HG03060 (cell line): ENCODE measurements at regions not wholly inside any gene's neighbourhood (a gene's known extent, or its start where the extent isn't known, plus 50 kb on each side); places are given as distances from the start of the nearest gene placed in this dataset.

Source experiments
- ATAC-seq: cut with Tn5 transposase; IDR thresholded peaks from one replicate; pipeline ENCODE4 v1.9.1; 2021; ENCODE audit warnings: low read depth, moderate number of reproducible peaks; ENCODE audit not compliant: unreplicated experiment

DNA sequence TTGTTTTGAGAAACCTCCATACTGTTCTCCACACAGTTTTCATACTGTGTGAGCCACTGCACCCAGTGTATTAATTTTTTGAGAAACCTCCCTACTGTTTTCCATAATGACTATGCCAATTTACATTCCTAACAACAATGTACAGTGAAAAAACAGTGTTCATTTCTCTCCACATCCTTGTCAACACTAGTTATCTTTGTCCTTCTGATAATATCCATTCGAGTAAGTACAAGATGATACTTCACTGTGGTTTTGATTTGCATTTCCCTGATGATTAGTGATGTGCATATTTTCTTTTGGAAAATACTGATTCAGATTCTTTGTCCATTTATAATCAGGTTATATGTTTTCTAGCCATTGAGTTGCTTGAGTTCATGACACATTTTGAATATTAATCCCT is 462.0 kb downstream of the CDH11 start:
- no peak for ATAC-seq

DNA sequence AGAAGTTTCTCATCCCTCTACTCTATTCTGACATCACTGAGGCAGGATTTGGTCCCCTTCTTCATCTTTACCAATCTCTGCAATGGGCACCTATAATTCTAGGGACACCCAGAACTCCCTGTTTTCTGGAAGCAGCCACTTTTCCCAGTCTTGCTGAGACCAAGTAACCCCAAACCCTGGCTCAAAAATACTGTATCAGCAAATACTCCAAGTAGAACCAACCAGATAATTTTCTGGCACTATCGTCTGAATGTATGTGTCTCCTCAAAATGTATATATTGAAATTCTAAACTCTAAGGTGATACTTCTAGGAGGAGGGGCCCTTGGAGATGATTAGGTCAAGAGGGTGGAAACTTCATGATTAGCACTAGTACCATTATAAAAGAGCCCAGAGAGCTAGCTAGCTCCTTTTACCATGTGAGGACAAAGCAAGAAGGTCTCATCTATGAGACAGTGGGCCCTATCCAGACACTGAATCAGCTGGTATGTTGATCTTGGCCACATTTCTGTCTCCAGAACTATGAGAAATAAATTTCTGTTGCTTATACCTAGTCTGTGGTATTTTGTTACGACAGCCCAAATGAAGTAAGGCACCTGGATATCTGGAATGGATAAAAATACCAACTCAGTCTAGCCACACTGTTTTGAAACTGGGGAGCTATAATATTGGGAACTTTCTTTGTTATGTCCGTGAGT is 464.4 kb downstream of the CDH11 start:
- ATAC-seq = no peak

DNA sequence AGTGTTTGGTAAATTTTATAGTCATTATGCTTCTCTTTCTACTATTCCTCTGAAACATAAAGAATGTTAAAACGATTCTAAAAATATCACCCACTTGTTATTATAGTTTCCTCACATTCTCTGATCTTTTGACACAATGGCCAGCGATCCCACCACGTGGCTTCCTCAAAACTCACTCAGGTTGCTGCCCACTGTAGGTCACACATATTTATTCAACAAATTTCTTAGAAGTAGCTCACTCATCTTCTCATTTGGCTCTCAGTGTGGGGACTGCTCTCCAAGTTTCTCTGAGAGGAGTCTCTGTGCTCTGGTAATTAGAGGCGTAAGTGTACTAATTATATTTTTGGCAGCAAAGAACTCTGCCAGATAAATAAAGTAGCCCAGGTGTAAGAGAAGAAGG is 465.4 kb downstream of the CDH11 start:
- ATAC-seq = no peak

DNA sequence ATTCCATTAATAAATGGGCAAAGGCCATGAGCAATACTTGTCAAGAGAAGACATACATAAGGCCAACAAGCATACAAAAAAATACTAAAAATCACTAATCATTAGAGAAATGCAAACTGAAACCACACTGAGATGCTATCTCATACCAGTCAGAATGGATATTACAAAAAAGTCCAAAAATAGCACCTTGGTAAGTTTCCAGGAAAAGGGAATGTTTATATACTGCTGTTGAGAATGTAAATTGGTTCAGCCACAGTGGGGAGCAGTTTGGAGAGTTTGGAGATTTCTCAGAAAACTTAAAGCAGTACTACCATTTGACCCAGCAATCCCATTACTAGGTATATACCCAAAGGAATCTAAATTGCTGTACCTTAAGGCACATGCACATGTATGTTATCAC is 467.7 kb downstream of the CDH11 start:
- no peak for ATAC-seq

DNA sequence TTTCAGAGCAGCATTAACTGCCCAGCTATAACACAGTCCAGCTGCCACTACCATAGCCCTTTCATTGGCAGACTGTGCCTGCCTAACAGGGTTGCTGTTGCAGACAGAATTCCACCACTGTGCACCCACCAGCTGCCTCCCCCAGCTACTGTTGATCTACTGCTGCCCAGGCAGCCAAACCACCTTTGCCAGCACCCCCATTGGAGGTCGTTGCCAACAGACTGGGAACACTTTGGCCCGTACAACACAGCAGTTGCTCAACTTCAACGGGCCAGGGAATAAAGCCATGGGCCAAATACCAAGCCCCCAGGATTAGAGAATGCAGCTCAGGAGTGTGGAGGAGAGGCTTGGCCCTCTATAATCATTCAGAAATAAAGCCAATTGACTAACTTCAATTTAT is 473.6 kb downstream of the CDH11 start:
- ATAC-seq = no peak

DNA sequence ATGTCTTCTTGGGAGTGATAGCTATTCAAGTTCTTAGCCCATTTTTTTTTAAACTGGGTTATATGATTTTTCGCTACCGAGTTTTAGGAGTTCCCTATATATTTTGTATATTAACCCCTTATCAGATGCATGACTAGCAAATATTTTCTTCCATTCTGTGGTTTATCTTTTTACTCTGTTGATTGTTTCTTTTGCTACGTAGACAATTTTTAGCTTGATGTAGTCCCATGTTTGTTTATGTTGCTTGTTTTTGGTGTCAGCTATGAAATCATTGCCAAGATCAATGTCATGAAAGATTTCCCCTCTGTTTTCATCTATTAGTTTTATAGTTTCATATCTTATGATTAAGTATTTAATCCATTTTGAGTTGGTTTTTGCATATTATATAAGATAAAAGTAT is 480.5 kb downstream of the CDH11 start:
- no peak for ATAC-seq

DNA sequence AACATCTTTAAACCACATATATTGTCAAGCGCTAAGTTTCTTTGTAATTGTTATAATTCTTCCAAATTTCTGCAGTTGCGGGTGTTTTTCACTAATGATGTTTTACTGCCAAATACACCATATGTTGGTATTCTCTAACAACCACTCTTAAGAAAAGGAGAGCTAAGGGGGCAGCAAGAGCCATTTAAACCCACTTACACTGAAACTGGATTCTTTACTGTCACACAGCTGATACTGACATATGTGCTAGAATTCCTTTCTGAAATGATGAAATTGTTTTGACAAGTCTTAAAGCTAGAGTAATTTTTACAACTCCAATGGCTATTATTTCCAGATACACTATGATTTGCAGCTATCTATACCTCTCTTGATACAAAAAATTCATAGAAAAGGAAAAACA is 483.1 kb downstream of the CDH11 start:
- ATAC-seq = no peak

DNA sequence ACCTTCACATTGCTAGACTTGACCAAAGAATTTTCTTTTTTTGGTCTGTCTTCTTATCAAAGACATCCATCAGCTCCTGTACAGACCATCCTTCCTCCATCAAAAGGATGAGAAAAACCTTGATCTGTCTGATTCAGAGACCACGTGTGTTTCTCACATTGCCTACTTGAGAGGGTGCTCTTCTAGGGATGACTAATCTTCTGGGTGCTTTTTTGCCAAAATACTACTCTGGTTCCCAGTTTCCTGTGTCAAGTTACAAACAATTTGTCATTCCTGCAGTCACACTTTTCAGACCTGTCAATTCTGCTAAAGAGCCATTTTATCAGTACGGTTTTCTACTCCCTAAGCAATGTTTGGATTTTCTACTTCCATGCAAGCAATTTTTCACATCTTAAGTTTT is 492.2 kb downstream of the CDH11 start:
- no peak for ATAC-seq

DNA sequence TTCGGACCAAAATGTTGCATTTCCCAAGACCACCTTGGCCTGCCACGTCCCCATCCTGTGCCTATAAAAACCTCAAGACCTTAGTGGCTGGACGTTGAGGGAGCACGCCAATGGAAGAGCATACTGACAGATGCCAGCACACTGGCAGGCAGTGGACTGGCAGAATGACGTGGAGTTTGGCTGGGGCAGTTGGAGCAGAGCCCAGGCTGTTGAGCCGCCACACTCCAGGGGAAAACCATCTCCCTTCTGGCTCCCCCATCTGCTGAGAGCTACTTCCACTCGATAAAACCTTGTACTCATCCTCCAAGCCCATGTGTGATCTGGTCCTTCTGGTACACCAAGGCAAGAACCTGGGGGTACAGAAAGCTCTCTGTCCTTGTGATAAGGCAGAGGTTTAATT is 494.1 kb downstream of the CDH11 start:
- no peak for ATAC-seq

DNA sequence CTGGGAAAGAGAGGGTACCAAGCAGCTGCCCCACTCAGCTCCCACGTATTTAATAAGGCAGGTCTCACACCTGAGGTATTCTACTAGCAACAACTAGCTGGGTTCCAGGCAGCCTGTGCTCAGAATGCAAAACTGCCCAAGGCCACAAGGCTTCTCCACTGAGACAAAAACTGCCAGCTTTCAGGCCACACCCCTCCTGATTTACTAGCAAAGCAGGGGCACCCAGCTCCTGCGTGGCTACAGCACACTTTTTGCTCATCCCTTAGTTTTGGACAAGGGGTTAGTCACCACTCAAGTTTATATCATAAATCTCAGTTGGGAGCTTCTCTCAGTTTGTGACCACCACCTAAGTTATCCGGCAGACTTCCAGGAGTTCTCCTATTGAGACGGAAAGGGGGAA is 494.6 kb downstream of the CDH11 start:
- ATAC-seq = no peak

DNA sequence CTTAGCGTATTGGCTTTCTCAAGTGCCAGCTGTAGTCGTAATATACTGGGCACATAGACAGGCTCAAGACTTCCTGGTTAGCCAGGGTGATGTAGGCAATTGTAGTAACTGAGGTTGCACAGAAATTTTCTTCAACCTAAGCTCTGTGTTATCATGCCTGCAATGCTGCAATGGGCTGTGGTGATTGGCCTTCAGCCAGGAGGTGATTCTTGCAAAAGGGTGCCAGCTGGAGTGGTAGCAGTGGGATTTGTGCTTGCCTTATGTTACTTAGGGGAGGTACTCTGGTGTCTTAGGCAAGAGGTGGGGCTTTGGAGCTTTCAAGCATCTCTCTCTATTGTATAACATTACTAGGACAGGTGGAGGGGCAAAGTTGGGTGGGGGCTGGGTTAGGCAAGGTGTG is 495.1 kb downstream of the CDH11 start:
- no peak for ATAC-seq

DNA sequence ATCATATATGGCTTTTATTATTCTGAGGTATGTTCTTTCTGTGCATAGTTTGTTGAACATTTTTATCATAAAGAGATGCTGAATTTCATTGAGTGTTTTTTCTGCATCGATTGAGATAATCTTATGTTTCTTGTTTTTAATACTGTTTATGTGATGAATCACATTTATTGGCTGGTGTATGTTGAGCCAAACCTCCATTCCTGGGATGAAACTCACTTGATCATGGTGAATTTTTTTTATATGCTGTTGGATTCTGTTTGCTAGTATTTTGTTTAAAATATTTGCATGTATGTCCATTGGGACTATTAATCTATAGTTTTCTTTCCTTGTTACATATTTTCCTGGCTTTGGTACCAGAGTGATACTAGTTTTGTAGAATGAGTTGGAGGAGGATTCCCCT is 500.2 kb downstream of the CDH11 start:
- no peak for ATAC-seq

DNA sequence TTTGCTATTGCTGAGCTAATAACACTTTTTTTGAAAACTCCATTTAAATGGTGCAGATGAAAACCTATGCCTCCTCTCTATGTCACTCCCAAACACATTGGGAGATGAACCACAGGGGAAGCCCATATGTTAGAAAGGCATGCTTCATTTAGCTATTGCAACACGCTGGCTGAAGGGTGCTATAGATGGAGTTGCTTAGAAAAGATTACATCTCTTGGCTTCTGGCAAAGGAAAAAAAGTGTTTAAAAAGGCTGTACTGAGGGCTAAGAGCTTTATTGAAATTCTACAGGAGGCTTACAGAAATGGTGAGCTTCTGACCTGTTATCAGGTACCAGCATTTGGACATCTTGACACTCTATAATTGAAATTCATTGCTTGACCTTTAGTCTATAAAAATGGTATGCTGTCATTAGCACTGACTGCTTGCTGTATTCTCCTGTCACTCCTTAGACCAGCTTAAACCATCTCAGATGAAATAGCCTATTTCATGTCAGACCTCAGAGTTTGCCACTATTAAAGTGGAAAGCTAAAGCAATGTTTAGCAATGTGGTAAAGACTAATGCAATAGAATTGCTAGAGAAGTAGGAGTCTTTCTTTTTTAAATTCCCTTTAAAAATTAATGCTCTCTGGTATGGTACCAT is 503.9 kb downstream of the CDH11 start:
- ATAC-seq = no peak

DNA sequence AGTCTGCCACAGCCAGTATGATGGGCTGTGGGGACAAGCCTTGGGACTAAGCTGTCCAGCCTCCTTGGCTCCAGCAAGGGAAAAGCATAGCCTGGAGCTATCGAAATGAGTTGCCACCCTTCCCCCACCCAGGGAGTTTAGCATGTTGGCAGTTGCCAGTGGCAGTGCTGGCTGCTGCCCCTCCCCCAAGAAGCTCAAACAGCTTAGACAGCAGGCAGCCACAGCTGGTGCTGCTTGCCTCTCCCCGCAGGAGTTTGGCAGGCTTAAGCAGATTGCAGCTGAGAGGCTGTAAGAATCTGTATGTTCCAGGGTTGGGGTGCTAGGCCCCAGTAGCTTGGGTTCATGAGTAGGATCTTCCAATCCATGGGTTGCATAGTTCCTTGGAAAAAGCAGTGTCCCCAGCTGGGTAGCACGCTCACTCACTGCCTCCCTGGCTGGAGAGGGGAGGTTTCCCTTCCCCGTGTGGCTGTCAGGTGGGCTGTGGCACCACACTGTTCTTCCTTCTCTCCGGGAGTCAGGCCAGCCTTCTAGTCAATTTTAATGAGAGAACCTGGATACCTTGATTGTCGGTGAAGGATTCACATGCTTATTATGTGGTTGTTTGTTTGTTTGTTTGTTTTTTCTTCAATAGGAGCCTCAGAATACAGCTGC is 506.1 kb downstream of the CDH11 start:
- ATAC-seq = no peak

DNA sequence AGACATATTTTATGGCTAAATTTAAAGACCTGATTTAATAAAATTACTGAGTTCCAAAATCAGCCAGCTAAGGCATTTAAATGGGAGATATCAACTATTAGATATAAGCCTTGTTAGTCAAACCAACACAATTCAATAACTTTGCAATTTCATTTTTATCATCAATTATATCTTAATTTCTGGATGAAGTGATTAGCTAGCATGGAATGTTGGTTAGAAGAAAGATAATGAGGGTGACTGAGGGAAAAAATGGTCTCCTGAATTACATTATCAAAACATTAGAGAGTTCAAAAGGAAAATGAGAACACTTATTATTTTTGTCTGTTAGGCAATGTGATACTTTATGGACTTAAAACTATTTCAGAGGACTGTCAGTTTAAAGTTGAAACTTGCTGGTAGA is 525.7 kb downstream of the CDH11 start:
- no peak for ATAC-seq

DNA sequence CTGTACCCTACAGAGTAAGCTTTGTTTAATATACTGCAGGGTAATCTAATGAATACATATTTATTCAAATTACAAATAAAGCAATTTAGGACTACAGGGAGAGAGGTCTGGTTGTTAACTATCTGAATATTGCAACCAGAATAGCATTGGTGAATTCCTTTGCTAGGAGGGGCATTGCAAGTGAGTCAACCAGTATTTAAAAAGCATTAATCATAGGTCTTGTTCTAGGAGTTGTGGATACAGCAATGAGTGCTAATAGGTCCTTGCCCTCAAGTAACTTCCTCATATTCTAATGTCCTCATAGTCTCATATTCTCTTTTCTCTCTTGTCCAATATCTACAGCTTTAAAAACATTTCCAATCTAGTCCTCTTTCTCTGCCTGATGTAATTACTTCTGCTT is 531.4 kb downstream of the CDH11 start:
- ATAC-seq = no peak

DNA sequence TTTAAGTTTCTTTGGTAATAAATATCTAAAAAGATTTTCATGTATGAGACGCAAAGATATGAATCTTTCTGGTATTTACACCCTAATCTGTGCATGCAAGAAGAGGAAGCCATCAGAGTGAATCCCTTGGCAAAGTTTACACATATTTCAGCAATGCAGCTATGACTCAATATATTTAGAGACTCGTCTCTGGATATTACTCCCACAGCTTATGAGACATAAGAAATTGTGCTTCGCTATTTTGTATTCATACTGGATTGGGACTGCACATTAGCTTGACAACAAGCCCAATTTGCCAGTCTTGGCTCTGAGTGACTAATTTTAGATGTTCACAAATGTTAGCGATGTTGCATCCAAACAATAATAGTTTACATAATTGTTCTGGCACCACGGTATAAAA is 532.0 kb downstream of the CDH11 start:
- ATAC-seq = no peak

DNA sequence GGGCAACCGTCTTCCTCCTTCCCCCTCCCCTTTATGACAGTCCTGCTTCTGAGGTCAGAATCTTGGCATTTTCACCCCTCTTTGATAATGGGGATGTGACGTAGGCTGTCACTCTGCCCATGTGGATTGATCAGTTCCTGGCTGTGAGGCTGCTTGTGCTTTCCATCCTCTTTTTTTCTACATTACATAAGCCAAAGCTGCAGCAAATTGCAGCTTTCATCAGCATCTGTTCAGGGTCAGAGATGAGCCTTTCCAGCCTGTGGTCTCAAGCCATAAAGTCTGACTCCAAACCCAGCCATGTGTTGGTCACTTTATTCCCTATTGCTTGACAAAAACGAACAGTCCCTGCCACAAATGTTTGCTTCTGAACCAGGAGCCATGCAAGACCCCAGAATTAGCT is 535.1 kb downstream of the CDH11 start:
- ATAC-seq = no peak

DNA sequence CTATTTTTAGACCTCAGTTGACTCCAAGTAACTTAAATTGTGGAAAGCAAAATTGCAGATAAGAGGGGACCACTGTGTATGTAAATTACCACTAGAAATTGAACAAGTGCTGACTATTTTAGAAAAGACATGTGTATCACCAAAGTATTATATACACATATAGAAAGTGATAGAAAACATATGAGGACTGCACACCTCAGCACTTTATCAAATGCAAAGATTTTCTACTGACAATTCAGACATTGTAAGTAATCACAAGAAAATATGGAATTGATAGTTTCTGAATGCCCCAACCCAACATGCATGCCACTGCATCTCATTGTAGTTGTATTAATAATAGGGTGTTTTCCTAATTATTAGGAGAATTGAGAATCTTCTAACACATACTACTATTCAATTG is 536.5 kb downstream of the CDH11 start:
- ATAC-seq = no peak

DNA sequence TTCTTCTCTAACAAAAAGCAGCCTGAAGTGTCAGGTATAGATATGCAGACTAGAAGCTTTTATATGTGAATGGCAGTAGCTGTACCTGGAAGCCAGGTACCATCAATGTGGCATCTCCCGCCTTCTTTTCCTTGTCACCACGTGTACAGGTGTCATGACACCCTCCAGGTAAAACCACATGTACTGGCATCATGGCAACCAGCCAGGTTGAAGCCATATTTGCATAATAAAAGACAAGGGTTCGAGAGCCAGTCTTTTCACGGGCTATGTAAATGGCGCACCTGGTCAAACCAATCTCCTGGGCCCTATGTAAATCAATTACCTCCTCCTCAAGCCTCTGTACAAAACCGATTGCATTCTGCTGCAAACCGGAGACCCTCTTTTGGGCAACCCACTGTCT is 541.3 kb downstream of the CDH11 start:
- ATAC-seq = no peak

DNA sequence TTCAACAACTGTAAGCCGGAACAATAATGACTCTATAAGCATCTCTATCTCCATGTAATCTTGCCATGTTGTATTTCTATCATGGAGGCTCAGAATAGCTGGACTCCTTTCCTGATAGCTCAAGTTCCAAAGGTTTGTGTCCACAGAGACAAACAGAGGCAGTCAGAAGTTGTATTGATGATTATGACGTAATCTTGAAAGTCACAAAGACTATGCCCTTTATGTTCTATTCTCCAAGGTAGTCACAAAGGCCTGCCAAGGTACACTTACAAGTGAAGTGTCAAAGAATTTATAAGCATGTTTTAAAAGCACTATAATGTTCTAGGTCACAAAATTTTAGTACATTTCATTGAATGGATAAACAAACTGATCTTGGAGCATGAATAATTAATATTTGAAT is 542.2 kb downstream of the CDH11 start:
- no peak for ATAC-seq

DNA sequence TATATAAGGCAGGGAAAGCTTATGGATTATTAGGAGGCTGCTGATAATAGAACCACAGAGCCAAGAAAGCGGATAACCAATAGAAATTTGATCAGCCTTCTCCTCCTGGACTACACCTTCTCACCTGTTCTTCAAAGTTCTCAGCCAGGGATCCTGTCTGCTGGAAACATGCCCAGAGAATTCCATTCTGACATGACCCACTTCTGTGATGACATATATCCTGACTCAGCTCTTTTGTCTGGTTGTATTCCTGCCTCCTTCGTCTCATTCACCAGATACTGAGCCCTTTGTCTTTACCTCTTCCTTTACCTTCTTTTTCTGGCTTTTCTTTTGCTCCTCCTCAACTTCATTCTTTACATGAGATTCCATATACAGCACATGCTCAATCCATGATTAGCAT is 576.1 kb downstream of the CDH11 start:
- no peak for ATAC-seq
